IPS-11a (cell line): ENCODE measurements at regions not wholly inside any gene's neighbourhood (a gene's known extent, or its start where the extent isn't known, plus 50 kb on each side); places are given as distances from the start of the nearest gene placed in this dataset.
"Not testable (repeated sequence)": the region's sequence is repeated elsewhere in the genome, so short reads cannot be mapped to it uniquely, and the experiment has no call there.

ENCODE experiments used
- H3K4me3 ChIP-seq: one replicate; pipeline ENCODE4 v1.5.1; 2013; ENCODE audit warnings: low read depth, low read length, control low read depth

DNA sequence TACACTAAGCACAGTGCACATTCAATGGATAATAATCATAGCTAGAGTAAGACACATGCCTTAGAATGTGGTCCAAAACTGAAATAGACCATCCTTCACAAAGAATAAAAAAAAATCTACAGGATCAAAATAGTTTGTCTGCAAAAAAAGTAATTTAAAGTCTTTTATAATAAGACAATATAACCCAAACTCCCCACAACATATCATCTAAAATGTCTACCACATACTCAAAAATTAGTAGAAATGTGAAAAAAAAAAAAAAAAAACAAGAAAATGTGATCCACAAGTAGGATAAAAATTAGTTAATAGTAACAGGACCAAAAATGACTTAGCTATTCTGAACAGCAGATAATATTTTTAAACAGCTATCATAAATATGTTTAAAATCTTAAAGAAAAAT is 557.2 kb upstream of the ARID1B start:
- no peak overlapping the region for H3K4me3 ChIP-seq

DNA sequence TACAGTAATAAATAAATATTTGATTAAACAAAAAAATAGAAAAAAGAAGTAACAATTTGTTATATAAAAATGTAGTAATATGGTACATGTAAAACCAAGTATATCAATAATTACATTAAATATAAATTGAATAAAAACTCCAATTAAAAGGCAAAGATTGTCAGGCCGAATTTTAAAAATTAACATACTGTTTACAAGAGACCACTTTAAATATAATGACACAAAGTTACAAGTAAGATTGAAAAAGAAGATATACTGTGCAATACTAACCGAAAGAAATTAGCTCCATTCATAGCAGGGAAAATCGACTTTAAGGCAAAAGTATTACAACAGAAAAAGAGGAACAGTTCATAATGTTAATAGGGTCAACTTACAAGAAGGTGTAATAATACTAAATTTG is 571.5 kb upstream of the ARID1B start:
- no peak overlapping the region for H3K4me3 ChIP-seq

DNA sequence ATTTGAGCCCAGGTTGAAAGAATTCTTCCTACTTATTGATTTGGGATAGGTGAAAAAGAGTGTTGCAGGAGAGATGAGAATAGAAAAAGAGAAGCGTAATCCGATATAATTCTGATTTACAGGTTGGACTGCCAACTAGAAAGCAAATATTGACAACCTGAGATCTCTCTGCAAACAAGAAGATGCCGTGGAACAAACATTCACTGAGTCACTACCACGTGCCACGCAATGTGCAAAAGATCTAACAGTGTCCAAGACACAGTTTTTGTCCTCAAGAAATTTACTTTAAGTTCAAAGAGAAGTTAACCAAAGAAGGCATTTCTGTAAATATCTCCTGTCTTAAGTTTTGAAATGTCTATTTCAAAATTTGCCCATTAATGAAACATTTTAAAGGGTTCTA is 578.0 kb upstream of the ARID1B start:
- no peak overlapping the region for H3K4me3 ChIP-seq

DNA sequence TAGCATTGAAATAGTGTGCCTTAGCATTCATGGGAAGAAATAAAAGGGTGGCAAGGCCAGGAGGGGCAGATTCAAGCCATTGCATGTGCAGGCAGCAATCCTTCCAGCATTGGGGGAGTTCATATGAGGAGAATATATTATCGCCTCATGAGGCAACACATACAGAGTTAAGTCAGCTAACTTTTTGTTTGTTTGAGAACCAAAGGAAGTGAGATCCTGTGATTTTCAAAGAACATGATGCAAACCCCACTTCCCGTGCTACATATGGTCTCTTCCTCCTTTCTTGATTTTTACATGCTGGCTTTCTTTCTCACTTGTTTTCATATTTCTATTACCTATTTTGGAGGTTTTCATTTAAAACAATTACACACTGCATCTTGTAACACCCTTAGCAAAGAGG is 579.7 kb upstream of the ARID1B start:
- H3K4me3 ChIP-seq, result no peak overlapping the region

DNA sequence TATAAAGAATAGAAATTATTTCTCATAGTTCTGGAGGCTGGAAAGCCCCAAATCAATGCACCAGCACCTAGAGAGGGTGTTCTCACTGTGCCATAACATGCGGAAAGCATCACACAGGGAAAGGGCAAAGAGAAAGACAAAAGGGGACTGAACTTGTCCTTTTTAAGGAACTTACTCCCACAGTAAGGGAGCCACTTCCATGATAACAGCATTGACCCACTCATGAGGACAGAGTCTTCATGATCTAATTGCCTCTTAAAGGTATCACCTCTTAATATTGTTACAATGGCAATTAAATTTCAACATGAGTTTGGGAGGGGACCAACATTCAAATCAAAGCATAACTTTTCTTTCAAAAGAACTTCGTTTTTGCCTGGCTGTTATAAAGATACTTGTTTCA is 582.2 kb upstream of the ARID1B start:
- H3K4me3 ChIP-seq, result no peak overlapping the region

DNA sequence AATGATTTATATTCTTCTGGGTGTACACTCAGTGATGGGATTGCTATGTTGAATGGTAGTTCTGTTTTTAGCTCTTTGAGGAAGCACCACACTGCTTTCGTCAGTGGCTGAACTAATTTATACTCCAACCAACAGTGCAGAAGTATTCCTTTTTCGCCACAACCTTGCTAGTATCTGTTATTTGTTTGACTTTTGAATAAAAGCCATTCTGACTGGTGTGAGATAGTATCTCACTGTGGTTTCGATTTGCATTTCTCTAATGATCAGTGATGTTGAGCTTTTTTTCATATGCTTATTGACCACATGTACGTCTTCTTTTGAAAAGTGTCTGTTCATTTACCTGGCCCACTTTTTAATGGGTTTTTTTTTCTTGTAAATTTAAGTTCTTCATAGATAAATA is 583.8 kb upstream of the ARID1B start:
- H3K4me3 ChIP-seq, result no peak overlapping the region

DNA sequence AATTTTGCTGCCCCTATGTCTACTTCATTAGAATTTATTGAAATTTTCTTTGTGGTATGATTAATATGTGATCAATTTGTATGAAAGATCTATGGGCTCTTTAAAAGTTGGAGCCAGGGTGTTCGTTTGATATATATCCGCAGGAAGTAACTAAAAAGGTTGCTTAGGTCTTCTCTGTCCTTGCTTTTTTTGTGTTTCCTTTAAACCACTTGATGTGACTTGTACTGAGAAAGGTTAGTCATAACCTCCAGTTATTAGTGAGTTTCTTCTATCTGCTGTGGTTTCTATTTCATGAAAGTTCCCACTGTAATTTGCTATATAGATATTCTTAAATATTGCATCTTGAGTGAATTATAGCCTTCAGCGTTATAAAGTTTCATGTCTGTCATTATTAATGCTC is 585.3 kb upstream of the ARID1B start:
- H3K4me3 ChIP-seq, result no peak overlapping the region

DNA sequence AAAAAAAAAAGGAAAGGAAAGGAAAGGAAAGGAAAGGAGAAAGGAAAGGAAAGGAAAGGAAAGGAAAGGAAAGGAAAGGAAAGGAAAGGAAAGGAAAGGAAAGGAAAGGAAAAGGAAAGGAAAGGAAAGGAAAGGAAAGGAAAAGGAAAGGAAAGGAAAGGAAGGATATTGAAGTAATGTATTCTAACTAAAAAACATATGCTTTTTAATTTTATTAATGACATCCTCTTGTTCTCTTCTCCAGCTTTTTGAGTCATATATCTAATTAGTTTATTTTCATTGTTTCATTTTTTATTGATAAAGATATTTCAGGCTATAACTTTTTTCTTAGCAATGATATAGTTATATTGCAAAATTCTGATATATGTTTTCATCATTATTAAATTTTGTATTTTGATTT is 585.8 kb upstream of the ARID1B start:
- H3K4me3 ChIP-seq, result not testable (repeated sequence)

DNA sequence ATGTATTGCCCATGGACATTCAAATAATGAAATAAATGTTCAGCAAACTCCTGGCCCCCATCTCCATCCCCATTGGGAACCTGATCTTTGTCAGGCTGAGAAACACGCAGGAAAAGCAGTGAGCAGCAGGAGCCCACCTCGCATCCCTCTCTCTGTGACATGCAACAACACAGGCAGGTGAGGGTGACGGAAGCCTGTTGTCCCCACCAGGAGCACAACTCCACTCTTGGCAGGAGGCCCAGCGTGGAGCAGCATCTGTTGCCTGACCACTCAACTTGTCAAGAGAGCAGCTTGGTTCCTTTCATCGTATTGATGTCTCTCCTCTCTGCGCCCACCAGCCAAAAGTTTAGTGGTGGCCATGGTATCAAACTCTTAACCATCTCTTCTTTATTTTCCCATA is 586.9 kb upstream of the ARID1B start:
- H3K4me3 ChIP-seq, result no peak overlapping the region

DNA sequence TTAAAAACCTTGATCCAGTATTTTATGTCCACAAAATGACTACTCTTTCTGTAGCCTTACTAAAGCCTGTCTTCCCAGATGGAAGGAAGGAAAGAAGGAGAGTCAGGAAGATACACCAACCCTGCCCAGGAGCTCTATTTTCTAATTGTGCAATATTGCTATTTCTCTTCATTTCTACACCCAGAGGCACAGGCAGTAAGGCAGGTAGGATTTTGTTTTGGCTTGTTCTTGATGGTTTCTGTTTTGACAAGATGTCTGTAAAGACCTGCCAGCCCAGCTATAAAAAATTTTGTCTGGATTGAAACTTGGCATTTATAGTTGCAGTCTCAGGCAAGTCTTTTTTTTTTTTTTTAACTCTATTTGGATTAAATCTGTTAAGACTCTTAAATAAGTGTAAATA is 587.5 kb upstream of the ARID1B start:
- H3K4me3 ChIP-seq, result no peak overlapping the region

DNA sequence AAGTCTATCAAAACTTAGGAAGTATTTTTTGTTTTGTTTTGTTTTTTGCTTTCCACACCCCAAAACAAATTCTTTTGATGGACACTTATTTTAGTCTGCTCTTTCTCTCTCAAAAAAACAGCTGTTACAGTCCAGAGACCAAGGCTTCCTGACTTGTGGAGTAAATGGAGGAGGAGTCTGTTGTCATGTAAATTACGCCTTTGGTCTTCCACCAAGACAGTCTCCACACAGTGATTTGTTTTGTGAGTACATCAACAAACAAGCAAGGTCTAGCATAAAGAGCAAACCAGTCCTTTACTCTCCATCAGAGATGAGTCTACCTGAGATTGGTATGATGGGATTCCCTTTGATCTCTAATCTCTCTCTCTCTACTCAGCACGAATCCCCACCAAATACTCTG is 588.0 kb upstream of the ARID1B start:
- H3K4me3 ChIP-seq, result no peak overlapping the region

DNA sequence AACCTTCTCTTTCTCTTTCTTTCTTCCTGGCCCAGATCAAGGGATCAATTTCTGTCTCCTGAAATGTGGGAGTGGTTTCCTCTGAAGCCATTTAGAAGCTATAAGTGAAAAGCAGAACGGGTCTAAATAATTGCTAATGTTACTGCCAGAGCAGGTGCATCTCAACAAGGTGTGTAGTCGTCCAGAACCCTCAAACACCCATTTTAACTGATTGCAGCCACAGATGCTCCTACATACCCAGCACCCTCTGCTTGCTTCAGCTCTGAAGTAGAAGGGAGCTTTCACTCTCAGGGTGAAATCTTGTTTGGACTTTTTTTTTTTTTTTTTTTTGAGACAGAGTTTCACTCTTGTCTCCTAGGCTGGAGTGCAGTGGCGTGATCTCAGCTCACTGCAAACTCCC is 592.1 kb upstream of the ARID1B start:
- H3K4me3 ChIP-seq, result no peak overlapping the region

DNA sequence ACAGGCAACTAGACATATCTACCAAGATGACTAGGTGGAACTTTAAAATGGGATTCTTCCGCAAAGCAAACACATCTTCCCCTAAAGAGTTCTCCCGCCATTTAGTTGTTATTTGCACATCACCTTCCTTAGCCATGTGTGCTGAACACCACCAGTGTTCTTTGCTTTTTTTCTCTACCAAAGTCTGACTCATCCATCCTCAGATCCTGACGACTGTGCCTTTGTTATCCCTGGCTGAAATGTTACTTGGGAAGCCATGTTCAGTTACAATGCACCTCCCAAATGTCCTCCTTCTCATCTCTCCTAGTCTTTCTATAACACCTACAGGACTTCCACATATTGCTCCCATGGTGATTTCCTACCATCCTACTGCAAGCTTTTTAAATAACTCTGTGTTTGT is 593.5 kb upstream of the ARID1B start:
- H3K4me3 ChIP-seq, result no peak overlapping the region

DNA sequence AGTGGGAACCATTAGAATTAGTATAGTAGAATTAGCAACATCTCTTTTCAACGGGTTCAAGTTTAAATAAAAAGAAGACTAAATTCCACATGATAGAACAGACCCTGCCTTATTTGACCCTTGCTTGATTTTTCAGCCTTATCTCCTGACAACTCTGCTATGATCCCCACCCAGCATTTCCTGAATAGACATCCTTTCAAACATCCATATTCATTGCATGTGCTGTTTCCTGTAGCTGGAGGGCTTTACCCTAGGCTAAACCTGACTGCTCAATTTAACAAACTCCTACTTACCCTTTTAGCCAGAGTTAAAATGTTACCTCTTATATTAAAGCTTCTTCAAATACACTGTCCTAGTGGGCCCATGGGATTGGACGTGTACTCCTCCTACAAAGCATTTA is 594.8 kb upstream of the ARID1B start:
- no peak overlapping the region for H3K4me3 ChIP-seq

DNA sequence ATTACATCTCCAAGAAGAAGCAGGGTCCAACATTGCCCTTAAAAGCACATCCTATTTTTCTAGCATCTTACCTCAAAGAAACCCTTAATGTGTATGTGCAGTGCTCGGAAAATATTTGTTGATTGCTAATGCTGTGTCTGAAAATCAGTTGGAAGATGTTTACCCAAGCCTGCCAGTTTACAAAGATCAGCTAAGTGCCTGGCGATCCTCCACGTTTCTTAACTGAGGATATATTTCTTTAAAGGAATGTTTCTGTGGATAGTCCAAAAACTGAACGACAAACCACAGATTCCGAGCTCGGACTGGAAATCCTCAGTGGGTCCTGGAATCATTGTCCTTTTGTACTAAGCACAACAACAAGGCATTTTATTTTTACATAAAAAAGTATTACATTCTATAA is 595.7 kb upstream of the ARID1B start:
- no peak overlapping the region for H3K4me3 ChIP-seq

DNA sequence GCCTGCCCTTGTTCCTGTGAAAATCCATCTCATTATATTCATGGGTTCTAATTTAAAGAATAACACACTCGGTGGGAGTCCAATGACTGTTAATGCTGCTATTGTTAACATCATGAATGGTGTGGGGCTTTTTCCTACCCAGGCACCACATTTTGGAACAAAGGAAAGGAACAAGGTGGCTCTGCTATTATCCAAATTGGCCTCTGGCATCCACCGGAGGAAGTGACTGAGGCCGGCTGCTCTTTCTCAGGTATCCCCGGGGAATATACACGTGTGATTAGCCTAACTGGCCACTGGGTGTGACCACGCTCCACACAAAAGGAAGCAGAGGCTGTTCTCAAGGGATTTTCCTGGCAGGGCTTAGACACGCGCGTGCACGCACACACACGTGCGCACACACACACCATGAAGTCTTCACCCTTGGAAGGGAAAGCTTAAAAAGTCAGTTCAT is 601.2 kb upstream of the ARID1B start:
- no peak overlapping the region for H3K4me3 ChIP-seq

DNA sequence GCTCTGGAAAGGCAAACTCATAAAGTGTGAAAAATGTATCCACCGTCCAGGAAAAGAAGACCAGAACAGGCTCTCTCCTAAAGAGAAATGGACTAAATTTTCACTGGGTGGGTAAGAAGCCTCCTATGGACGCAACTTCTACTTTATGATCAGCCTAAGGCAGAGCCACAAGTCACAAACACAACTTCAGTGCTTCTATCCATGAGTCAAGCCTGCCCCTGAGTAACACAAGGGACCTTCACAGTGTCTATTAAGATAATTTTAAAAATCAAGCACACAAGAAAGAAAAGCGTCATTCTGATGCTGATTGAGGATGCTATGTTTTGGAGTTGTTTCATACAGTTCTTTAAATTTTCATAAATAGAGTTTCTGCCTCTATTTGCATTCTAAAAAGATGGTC is 601.7 kb upstream of the ARID1B start:
- no peak overlapping the region for H3K4me3 ChIP-seq

DNA sequence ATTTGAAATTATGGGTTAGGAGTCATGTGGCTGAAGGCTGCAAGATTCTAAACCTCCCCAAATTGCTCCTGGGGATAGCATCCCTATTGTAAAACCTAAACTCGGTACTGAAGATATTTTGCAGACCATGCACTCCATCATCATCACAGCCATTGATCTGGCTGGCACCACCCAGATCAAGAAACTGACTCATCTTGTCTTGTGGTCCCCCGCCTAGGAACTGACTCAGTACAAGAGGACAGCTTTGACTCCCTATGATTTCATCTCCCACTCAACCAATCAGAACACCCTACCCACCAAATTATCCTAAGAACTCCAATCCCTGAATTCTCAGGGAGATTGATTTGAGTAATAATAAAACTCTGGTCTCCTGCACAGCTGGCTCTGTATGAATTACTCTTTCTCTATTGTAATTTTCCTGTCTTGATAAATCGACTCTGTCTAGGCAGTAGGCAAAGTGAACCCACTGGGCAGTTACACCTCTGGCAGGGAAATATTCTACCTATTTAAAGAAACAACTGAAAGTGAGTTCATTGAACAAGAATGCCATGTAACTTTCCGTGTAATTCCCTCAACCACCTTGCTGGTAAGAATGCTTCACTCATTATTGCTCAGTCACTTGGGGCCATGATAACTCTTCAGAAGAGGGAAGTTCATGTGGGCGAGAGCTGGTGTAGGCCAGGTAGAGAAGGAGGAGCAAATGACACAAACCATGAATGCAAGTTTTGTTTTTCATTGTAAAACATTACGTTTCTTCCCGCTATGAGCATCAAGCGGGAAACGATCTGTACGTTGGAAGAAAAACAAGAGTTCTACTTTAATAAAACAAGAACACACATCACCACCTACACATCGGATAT is 602.9 kb upstream of the ARID1B start:
- H3K4me3 ChIP-seq, result no peak overlapping the region

DNA sequence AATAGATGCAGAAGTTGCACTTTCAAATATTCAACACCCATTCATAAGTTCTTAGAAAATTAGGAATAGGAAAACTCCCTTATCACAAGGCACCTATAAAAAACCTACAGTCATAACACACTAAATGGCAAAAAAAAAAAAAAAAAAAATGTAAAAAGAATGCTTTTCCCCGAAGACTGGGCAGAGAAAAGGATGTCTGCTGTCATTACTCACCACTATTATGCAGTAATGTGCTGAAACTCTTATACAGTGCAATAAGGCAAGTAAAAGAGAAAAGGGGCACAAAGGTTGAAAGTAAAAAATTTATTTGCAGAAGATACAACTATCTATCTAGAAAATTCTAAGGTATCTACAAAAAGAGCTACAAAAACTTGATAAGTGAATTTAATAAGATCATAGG is 607.8 kb upstream of the ARID1B start:
- H3K4me3 ChIP-seq, result no peak overlapping the region

DNA sequence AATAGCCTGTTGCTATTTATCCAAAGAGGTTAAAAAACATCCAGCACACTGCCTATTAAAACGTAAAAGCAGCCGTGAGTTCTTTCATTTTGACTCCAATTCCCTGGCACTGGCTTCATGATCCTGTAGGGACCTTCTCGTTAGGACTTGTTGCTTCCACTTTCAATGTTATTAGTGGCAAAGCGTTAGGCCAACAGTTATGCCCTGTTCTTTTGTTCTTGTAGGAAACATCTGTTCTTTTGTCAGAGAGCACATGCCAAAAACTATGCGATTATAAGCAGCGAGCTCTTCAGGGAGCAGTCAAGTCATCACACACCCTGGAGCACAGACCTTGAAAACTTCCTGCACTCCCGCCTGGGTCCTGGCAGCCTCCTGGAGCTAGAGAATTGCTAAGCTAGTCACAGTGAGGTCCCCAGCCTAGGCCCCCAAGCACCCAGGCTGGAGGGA is 609.5 kb upstream of the ARID1B start:
- H3K4me3 ChIP-seq, result no peak overlapping the region

DNA sequence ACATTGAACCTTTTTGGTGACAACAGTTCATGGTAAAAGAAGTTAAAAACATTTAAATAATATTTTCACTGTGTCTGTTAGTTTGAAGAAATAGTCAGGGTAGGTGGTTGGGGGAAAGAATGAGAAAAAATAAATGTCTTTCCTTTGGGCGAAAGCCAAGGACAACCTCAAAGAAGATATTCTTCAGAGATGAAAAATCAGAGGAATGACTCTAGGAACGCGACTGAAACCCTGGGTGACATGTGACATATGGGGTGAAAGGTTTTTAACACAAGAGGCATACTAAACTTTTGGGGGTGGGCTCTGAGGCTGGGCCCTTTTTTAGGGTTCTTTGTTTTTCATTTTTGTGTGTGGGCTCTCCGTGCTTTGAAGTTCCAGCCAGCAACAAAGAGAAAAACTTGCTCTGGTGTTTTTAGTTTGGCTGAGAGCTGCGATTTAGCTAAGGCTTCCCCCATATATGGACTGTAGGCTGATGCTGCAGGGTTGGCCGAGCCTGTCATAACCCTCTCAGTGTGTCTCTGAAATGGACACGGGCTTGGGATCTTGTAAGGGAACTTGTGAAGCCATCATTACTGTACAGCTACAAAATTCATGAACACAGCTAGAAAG is 610.1 kb upstream of the ARID1B start:
- no peak overlapping the region for H3K4me3 ChIP-seq

DNA sequence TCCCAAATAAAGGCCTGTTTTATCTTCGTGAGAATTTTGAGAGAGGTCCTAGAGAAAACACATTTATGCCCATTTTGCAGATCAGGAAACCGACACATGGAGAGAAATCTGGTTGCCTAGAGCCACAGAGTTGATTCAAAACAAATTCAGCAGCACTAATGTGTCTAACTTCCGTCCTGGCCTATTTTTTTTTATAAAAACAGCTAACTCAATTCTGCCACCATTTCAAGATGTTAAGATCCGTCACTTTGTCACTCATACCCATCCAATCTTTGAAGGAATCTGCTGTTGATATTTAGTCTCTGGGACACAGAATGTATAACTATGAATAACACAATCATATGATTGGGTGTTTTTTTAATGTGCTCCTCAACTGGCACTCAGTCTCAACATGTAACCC is 611.1 kb upstream of the ARID1B start:
- no peak overlapping the region for H3K4me3 ChIP-seq
